ENCODE measurements at regions not wholly inside any gene's neighbourhood (a gene's known extent, or its start where the extent isn't known, plus 50 kb on each side); places are given as distances from the start of the nearest gene placed in this dataset.

DNA sequence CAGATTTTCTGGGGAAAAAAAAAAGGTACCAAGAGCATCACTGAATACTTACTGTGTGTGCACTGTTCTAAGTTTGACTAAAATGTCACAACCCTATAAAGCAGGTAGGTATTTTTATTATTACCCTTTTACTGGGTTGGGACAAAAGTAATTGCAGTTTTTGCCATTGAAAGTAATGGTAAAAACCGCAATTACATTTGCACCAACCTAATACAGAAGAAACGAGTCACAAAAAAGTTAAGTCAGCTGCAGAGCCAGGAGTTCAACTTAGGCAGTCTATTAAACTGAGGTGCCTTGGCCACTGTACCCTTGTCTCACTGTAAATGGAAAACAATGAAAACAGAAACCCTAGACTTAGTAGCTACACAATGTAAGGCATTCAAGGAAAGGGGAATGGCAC is 281.9 kb downstream of the SUCLA2 start:
- DNase-seq (ENCODE audit: low spot score): no peak
- Histone ChIP-seq H3K4me2 (ENCODE audit: low read depth, low read length) (no peak overlapping the region), H3K4me1 (ENCODE audit: insufficient read depth, low read length) (no peaks in the 10 kb centered on the region), H3K4me3 (replicated peaks in 1 of 3; ENCODE audit: insufficient read depth in 1 of 3, low read depth in 2 of 3, low read length in 3 of 3) (no peak overlapping the region), H2AFZ (ENCODE audit: low read length) (no peak overlapping the region), H3K9me3 (ENCODE audit: low read length) (no peaks in the 10 kb centered on the region), H3K36me3 (replicated peaks in 1 of 2; ENCODE audit: control insufficient read depth in 1 of 2, insufficient read depth in 2 of 2, low read length in 2 of 2) (no peaks in the 10 kb centered on the region), H3K27me3 (ENCODE audit: control insufficient read depth in 1 of 2, insufficient read depth in 2 of 2, low read length in 2 of 2) (no peaks in the 10 kb centered on the region), H3K27ac (ENCODE audit: extremely low read length, insufficient read depth, low read length) (no peak overlapping the region), H3K9ac (ENCODE audit: insufficient read depth, low read depth, low read length) (no peak overlapping the region), H4K20me1 (ENCODE audit: insufficient read depth, low read length) (no peaks in the 10 kb centered on the region), H3K79me2 (ENCODE audit: insufficient read depth, low read length) (no peaks in the 10 kb centered on the region)
- 0% methylated on average over 2 of the region's 2 CpGs for WGBS (ENCODE audit: low lambda C conversion rate)
- ATAC-seq: no peak
- FAIRE-seq: no peak
- in situ Hi-C loops (cut with HindIII; ENCODE audit: extremely low pct_ligation_motif_present, low pct_unique_long_range_greater_than_20kb) (no loop called here), intact Hi-C loops (cut with micrococcal nuclease; ENCODE audit: unreplicated experiment) (no loop called here)
- no TSS peak for BruUV-seq (replicated peaks)
- TF ChIP-seq ZNF253 (CRISPR knock-in tag; IDR thresholded peaks at IDR 0.05; ENCODE audit: borderline replicate concordance): no peak
- peak; percentile 73 for TF ChIP-seq ZBTB40 (IDR thresholded peaks at IDR 0.05)
- TF ChIP-seq ZBTB40 (CRISPR knock-in tag; IDR thresholded peaks at IDR 0.05): no peak
- ChIA-PET CTCF (ENCODE audit: low intra/inter-chr PET ratio, low total read pairs) (no interaction called here), POLR2A (no interaction called here)

All from HepG2 (cell line).